GM21447 (cell line): ENCODE measurements at regions not wholly inside any gene's neighbourhood (a gene's known extent, or its start where the extent isn't known, plus 50 kb on each side); places are given as distances from the start of the nearest gene placed in this dataset.

Experiments
- ATAC-seq: cut with Tn5 transposase; IDR thresholded peaks from one replicate; pipeline ENCODE4 v1.9.1; 2021; ENCODE audit not compliant: unreplicated experiment

DNA sequence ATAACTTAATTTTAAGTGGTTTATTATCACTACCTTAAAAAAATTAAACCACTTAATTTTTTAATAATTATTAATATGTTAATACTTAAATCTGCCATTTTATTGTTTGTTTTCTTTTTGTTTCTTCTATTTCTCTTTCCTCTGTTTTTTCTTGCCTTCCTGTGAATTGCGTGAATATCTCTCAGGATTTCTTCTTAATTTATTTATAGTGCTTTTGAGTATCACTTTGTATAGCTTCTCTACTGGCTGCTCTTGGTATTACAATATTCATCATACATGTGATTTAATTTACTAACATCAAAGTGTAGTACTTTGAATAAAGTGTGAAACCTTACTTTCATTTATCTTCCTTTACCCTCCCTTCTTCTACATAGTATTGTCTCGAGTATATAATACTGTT is 349.5 kb upstream of the CPXCR1 start:
- ATAC-seq, result no peak

DNA sequence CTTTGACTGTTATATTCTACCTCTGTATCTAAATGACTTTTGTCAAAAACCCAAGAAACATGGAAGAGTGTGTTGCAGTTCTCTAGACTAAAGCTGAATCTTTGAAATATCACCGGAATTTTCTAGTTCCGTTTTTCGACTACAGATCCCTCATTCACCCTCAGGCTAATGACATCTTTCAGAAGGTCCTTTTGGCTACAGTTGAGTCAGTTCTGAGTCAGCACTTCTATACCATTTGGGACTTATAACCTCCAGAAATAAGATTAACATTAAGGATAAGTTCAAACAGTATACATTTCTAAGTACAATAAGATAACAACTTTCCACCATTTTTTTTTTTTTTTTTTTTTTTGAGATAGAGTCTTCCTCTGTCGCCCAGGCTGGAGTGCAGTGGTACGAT is 331.0 kb upstream of the CPXCR1 start:
- ATAC-seq, result no peak

DNA sequence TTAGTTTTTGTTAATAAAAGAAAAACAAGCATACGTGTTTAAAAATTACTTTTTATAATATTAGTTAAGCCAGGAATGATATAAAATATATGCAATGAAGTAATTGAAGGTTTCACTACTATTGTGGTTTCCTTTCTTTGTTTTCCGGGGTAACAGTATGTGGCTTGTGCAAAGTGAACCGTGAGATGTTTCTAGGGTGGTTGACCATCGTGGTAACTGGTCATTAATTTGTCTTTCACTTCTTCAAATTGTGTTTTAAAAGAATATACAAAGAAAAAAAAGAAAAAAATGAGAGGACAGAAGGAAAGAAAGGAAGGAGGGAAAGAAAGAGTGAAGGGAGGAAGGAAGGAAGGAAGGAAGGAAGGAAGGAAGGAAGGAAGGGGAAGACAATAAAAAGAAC is 330.1 kb upstream of the CPXCR1 start:
- ATAC-seq, result no peak

DNA sequence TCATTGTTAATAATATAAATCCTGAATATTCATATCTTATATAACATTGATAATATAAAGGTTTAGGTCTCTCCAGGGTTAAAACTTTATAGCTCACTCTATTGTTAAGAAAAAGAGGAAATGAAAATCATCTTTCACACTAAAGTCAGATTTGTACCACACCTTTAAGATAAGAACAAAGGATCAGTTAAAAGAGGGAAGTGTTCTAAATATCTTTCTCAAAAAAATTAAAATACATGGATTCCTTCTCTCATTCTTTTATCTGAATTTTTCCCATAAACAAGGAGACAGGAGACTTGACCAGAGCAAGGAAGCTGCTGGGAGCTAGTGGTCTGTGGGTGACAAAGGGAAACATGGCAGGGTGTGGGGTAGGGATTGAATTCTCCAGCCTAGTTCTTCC is 323.0 kb upstream of the CPXCR1 start:
- ATAC-seq, result no peak

DNA sequence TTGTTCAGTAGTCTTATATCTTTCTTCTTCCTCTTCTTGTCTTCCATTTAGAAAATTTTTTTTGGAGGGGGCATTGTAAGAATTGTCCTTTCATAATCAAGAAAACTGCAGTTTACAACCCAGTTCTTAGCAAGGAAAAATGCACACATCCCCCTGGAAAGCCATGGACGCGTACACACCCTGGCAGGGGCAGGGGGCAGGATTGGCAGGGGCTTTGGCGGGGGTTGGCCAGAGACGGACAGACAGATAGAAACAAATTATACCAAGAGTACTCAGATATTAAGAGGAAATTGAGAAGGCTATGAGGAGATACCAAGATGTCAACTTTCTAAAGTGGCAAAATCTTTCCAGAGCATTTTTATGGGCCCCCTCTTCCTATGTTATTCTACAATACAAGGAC is 322.5 kb upstream of the CPXCR1 start:
- no peak for ATAC-seq

DNA sequence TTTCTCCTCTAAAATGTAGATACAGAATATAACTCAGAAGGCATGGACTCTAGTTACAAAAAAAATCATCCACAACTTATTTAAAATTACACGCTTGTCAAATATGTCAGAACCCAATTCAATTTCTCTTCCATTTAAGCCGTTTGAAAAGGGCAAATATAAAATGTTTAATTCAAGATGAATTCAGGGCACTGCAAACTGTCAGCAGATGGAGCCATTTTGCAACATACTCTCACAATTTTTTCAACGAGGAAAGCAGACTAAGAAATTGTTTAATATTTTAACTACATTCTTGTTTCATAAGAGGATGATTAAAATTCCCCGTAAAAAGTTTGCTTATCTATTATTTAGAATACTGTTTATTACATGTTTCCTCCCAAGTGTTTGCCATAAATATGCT is 321.3 kb upstream of the CPXCR1 start:
- ATAC-seq, result no peak

DNA sequence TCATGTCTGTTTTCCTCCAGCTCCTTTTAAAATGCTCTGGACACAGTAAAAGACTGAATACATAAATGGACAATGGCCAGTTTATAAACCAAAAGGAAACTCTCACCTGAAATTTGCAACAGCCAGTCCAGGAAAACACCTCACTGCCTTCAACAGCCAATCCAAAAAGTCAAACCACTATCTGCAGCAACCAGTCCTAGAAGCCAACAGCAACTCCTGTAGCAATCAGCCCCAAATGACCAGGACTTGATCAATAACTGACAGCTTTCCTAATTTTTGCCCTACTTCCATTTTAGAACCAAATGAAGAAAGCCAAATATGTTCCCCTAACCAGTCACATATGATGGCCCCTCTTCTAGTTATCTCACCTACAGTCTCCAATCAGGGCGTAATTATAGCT is 309.5 kb upstream of the CPXCR1 start:
- no peak for ATAC-seq

DNA sequence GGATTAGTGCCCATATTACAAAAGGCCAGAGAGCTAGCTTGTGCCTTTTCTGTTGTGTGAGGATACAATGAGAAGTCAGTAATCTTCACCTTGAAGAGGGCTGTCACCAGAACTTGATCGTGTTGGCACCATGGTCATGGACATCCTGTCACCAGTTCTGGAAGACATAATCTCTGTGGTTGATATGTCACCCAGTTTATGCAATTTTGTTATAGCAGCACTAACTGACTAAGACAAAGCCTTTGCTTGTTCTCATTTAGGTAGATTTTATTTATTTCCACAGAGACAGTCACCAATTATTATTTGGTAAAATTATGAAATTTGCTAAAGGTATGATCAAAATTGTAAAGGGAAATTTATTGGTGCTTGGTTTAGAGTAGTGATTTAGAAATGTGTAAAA is 308.8 kb upstream of the CPXCR1 start:
- ATAC-seq, result no peak

DNA sequence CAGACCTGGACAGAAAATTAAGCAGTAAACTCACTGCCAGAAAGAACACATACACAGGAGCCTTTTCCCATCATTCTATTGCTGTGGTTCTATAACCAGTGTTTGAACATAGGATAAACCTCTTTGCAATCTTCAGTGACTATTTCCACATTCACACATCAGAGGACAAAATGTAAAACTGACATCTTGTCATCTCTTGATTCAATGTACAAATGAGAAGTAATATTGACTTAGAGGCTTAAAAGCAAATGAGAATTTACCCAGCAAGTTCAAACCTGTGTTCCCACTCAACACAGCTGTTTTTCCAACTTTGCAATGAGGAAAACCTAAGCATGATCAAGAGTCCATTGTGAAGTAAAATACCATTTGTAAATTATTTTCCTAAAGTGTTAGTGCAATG is 307.1 kb upstream of the CPXCR1 start:
- ATAC-seq, result no peak
